Endodermal cell (in vitro differentiated cells): ENCODE measurements at regions not wholly inside any gene's neighbourhood (a gene's known extent, or its start where the extent isn't known, plus 50 kb on each side); places are given as distances from the start of the nearest gene placed in this dataset.

ENCODE experiments used
- DNase-seq: peaks from one replicate; pipeline ENCODE4 v3.0.0-alpha.2; 2017
- H3K27ac ChIP-seq: 2 replicates; pipeline ENCODE4 v1.5.1; 2013; ENCODE audit warnings: mild to moderate bottlenecking, low read depth, low read length, moderate library complexity
- H3K27me3 ChIP-seq: 2 replicates; pipeline ENCODE4 v1.6.1; 2013; ENCODE audit warnings: mild to moderate bottlenecking, low read length, moderate library complexity; ENCODE audit not compliant: insufficient read depth, control insufficient read depth, poor library complexity, severe bottlenecking
- H3K36me3 ChIP-seq: 2 replicates; pipeline ENCODE4 v1.7.0; 2013; ENCODE audit warnings: mild to moderate bottlenecking, low read length, moderate library complexity; ENCODE audit not compliant: control insufficient read depth, insufficient read depth
- H3K4me1 ChIP-seq: one replicate; pipeline ENCODE4 v1.7.0; 2013; ENCODE audit warnings: low read length; ENCODE audit not compliant: control insufficient read depth, insufficient read depth
- H3K4me3 ChIP-seq: 2 replicates; pipeline ENCODE4 v1.5.1; 2013; ENCODE audit warnings: mild to moderate bottlenecking, low read length, moderate library complexity
- H3K9ac ChIP-seq: 2 replicates; pipeline ENCODE4 v1.6.1; 2013; ENCODE audit warnings: mild to moderate bottlenecking, low read length, moderate library complexity; ENCODE audit not compliant: poor library complexity, severe bottlenecking; ENCODE audit errors: extremely low read depth
- H3K9me3 ChIP-seq: 2 replicates; pipeline ENCODE4 v1.6.1; 2013; ENCODE audit warnings: mild to moderate bottlenecking, low read length, moderate library complexity; ENCODE audit not compliant: control insufficient read depth
- H3K27ac Mint-ChIP-seq: 2 replicates; pipeline ENCODE4 v1.8.0; 2020; ENCODE audit warnings: mixed read lengths
- H3K27me3 Mint-ChIP-seq: 2 replicates; pipeline ENCODE4 v1.8.0; 2021; ENCODE audit warnings: mild to moderate bottlenecking, mixed read lengths; ENCODE audit not compliant: insufficient read depth
- H3K36me3 Mint-ChIP-seq: 2 replicates; pipeline ENCODE4 v1.8.0; 2020; ENCODE audit warnings: low read depth, mixed read lengths
- H3K4me1 Mint-ChIP-seq: 2 replicates; pipeline ENCODE4 v1.8.0; 2020; ENCODE audit warnings: mixed read lengths
- H3K4me3 Mint-ChIP-seq: 2 replicates; pipeline ENCODE4 v1.8.0; 2020; ENCODE audit warnings: mild to moderate bottlenecking, moderate library complexity, mixed read lengths
- H3K9me3 Mint-ChIP-seq: 2 replicates; pipeline ENCODE4 v1.8.0; 2020; ENCODE audit warnings: mild to moderate bottlenecking, mixed read lengths
- WGBS, 2 experiments: methylation state at CpG; one replicate each; pipeline versions ENCODE4 v1.1.5 to v1.1.7; 2013; ENCODE audit warnings: missing lambda C conversion rate in 2 of 2, mixed read lengths in 1 of 2; ENCODE audit not compliant: insufficient coverage in 1 of 2, insufficient read length in 1 of 2; 5-methylcytosine and 5-hydroxymethylcytosine counted together
- TF ChIP-seq, protein P1 (sequence below): fragments of 200-600 bp; sonication (generic); conservative IDR thresholded peaks from 2 replicates; pipeline ENCODE4 v1.5.0; 2021; ENCODE audit warnings: antibody characterized with exemption, mild to moderate bottlenecking

- no CpG with 5 or more reads among the region's 3 CpGs for WGBS, 2 experiments
- no peaks in the 10 kb centered on the region for H3K27me3 ChIP-seq
- TF ChIP-seq, protein P1, sequence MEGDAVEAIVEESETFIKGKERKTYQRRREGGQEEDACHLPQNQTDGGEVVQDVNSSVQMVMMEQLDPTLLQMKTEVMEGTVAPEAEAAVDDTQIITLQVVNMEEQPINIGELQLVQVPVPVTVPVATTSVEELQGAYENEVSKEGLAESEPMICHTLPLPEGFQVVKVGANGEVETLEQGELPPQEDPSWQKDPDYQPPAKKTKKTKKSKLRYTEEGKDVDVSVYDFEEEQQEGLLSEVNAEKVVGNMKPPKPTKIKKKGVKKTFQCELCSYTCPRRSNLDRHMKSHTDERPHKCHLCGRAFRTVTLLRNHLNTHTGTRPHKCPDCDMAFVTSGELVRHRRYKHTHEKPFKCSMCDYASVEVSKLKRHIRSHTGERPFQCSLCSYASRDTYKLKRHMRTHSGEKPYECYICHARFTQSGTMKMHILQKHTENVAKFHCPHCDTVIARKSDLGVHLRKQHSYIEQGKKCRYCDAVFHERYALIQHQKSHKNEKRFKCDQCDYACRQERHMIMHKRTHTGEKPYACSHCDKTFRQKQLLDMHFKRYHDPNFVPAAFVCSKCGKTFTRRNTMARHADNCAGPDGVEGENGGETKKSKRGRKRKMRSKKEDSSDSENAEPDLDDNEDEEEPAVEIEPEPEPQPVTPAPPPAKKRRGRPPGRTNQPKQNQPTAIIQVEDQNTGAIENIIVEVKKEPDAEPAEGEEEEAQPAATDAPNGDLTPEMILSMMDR: no peak
- H3K36me3 Mint-ChIP-seq: no peaks in the 10 kb centered on the region
- no peak overlapping the region for H3K27ac Mint-ChIP-seq
- no peak overlapping the region for H3K9ac ChIP-seq
- no peak overlapping the region for H3K4me3 Mint-ChIP-seq
- H3K27me3 Mint-ChIP-seq: no peaks in the 10 kb centered on the region
- no peaks in the 10 kb centered on the region for H3K4me1 ChIP-seq
- H3K4me1 Mint-ChIP-seq: no peaks in the 10 kb centered on the region
- DNase-seq: no peak
- no peaks in the 10 kb centered on the region for H3K36me3 ChIP-seq
- no peak overlapping the region for H3K27ac ChIP-seq
- H3K4me3 ChIP-seq: no peak overlapping the region
- no peaks in the 10 kb centered on the region for H3K9me3 Mint-ChIP-seq
- no peaks in the 10 kb centered on the region for H3K9me3 ChIP-seq
Observed at GRCh38 chr3:77859156-77859555, 819.3 kb downstream of the ROBO2 start.

GRCh38 chr3:77868725-77869124, 828.8 kb downstream of the ROBO2 start:
- Histone ChIP-seq H3K9me3 (no peaks in the 10 kb centered on the region), H3K4me1 (no peaks in the 10 kb centered on the region), H3K27ac (no peak overlapping the region), H3K27me3 (no peaks in the 10 kb centered on the region), H3K9ac (no peak overlapping the region), H3K36me3 (no peaks in the 10 kb centered on the region), H3K4me3 (no peak overlapping the region)
- H3K4me3 Mint-ChIP-seq: no peak overlapping the region
- H3K9me3 Mint-ChIP-seq: peaks cover 8% of the 10 kb centered on the region
- peaks cover 3% of the 10 kb centered on the region for H3K36me3 Mint-ChIP-seq
- no peaks in the 10 kb centered on the region for H3K27me3 Mint-ChIP-seq
- TF ChIP-seq, protein P1: no peak
- 89 to 100% methylated on average over 1 to 2 of the region's 2 CpGs for WGBS, 2 experiments
- no peak for DNase-seq
- peaks cover 9% of the 10 kb centered on the region for H3K4me1 Mint-ChIP-seq
- H3K27ac Mint-ChIP-seq: no peak overlapping the region

- Mint-ChIP-seq H3K27me3 (no peaks in the 10 kb centered on the region), H3K4me3 (no peak overlapping the region), H3K27ac (peak overlapping the region; percentile 35), H3K36me3 (peaks cover 3% of the 10 kb centered on the region), H3K4me1 (peaks cover 9% of the 10 kb centered on the region), H3K9me3 (peaks cover 8% of the 10 kb centered on the region)
- no peak overlapping the region for H3K4me3 ChIP-seq
- H3K27ac ChIP-seq: no peak overlapping the region
- H3K36me3 ChIP-seq: no peaks in the 10 kb centered on the region
- TF ChIP-seq, protein P1: no peak
- H3K4me1 ChIP-seq: no peaks in the 10 kb centered on the region
- WGBS, 2 experiments: 87 to 100% methylated on average over 6 to 7 of the region's 7 CpGs
- H3K9ac ChIP-seq: no peak overlapping the region
- H3K27me3 ChIP-seq: no peaks in the 10 kb centered on the region
- no peak for DNase-seq
- H3K9me3 ChIP-seq: no peaks in the 10 kb centered on the region
Observed at GRCh38 chr3:77869423-77869822, 829.5 kb downstream of the ROBO2 start.
